ENCODE measurements at regions not wholly inside any gene's neighbourhood (a gene's known extent, or its start where the extent isn't known, plus 50 kb on each side); places are given as distances from the start of the nearest gene placed in this dataset.

- TF ChIP-seq ZNF274 (IDR thresholded peaks at IDR 0.05; ENCODE audit: low read depth, low read length): no peak
- no peak for TF ChIP-seq YY1 (IDR thresholded peaks at IDR 0.05; ENCODE audit: insufficient read depth, insufficient read length)
Measured at GRCh38 chr1:222953585-222953984, 138.7 kb downstream of the DISP1 start.
